GM12891 (cell line): ENCODE measurements at regions not wholly inside any gene's neighbourhood (a gene's known extent, or its start where the extent isn't known, plus 50 kb on each side); places are given as distances from the start of the nearest gene placed in this dataset.
A peak's percentile ranks its signal among the peaks of the same experiment; 100 is the strongest.

Experiments used
- DNase-seq: peaks from one replicate; pipeline ENCODE4 v3.0.0; 2011; ENCODE audit warnings: low spot score; ENCODE audit not compliant: insufficient read length
- FAIRE-seq: peaks from 2 replicates; lab custom pipeline; 2011; peaks lifted over from hg19 to GRCh38; lab: Jason Lieb, UNC
- PAX5 ChIP-seq: IDR thresholded peaks from 2 replicates; pipeline ENCODE4 v1.6.1; 2011; ENCODE audit warnings: low read length, moderate library complexity, mild to moderate bottlenecking; ENCODE audit not compliant: insufficient read depth, severe bottlenecking
- POLR2A ChIP-seq: IDR thresholded peaks from 2 replicates; pipeline ENCODE4 v1.6.1; 2011; ENCODE audit warnings: low read depth, low read length, control low read depth
- POLR2AphosphoS5 ChIP-seq: IDR thresholded peaks from 2 replicates; pipeline ENCODE4 v1.6.1; 2011; ENCODE audit warnings: low read depth, low read length, control low read depth
- POU2F2 ChIP-seq: IDR thresholded peaks from 2 replicates; pipeline ENCODE4 v1.6.1; 2011; ENCODE audit warnings: low read depth, mild to moderate bottlenecking, control low read depth, low read length, moderate library complexity
- SPI1 ChIP-seq: IDR thresholded peaks from 2 replicates; pipeline ENCODE4 v1.6.1; 2011; ENCODE audit warnings: low read depth, low read length, control low read depth
- TAF1 ChIP-seq: IDR thresholded peaks from 2 replicates; pipeline ENCODE4 v1.6.1; 2011; ENCODE audit warnings: low read depth, low read length, control low read depth

DNA sequence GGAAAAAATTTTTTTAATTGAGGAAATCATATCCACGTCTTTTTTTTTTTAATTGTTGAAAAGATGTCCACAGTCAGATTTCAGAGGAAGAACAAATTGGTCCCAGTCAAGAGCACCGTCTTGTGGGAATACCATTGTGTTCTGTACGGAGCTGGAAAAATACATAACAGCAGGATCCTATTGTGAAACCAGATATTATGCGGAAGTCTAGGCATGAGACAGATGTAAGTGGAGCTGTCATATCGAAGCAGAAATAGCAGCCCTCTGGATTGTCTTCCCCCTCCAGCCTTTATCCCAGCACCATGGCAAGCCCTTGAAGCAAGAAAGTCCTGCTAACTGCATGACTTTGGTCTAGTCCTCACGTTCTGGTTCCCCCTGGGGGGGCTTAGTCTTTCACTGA is 391.6 kb upstream of the ASIC2 start:
- DNase-seq (no peak), FAIRE-seq (no peak)
- TF ChIP-seq POLR2A (no peak), POLR2AphosphoS5 (no peak), POU2F2 (no peak), TAF1 (no peak), SPI1 (no peak), PAX5 (no peak)

DNA sequence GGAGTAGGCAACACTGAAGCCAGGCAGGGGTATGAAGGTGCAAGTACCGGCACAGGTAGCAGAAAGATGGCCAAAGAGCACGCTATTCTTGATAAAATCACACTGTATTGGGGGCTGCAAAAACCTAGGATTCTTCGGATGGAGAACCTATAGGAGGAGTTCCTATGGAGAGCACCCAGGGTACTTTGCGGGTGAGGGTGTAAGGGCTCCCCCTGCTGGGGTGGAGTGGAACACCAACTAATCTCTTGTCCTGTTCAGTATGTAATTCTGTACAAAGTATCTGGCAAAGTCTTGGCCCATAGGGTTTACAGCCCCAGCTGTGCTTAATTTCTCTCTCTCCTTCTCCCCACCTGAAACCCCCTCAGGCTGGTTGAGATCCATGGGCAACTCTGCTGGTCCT is 393.1 kb upstream of the ASIC2 start:
- no peak for FAIRE-seq
- TF ChIP-seq PAX5 (no peak), POU2F2 (no peak), POLR2AphosphoS5 (no peak)
- peak; percentile 18 for DNase-seq

DNA sequence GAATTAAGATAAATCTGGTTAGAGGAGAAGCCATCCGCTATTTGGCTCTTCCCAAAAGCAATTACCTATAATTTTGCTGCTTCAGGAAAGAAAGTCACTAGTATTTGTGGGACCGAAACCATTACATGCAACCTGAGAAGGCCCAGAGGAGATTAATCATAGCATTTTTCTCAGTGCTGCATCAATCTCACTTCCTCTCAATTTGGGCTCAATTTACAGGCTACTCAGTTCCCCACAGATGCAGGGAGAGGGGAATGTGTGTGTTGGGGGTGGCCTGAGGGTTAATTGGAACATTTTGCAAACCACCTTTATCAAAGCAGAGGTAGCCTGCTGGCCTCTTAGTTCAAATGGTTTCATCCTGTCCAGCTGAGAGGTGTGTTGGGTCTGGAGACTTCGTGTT is 394.7 kb upstream of the ASIC2 start:
- no peak for DNase-seq
- no peak for FAIRE-seq
- TF ChIP-seq SPI1: peak; percentile 19; the same call in 1 of the 2 replicates
- no peak for TF ChIP-seq POU2F2

DNA sequence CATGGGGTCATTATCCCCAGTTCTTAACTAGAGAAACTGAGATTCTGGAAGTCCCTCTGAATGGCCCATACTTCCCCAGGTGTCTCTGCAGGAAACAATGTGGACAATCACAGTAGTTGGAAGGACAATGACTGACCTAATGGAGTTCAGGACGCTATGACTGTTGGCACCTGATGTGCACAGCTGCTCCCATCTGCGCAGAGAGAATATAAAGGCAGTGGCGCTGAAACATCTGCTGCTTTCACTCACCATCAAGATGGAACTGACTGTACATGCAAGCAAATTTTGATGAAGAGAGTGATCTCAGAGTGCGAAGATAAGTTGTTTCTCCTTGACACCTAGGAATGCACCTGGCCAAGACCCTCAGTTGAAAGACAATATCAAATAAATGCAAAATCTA is 395.7 kb upstream of the ASIC2 start:
- TF ChIP-seq POU2F2 (no peak), TAF1 (no peak), SPI1 (no peak), POLR2A (no peak), PAX5 (no peak), POLR2AphosphoS5 (no peak)
- FAIRE-seq (no peak), DNase-seq (no peak)

DNA sequence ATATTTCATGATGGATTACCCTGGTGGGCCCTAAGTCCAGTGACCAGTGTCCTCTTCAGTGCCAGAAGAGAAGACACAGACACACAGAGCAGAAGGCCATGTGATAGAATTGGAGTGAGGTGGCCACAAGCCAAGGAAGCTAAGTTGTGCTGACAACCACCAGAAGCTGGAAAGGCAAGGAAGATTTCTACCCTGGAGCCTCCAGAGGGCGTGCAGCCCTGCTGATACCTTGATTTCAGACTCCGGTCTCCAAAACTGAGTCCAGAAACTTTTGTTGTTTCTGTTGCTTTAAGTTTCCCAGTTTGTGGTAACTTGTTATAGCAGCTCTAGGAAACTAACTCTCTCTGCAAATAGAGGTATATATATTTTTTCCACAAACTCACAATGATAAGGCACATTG is 396.6 kb upstream of the ASIC2 start:
- FAIRE-seq (no peak), DNase-seq (no peak)

DNA sequence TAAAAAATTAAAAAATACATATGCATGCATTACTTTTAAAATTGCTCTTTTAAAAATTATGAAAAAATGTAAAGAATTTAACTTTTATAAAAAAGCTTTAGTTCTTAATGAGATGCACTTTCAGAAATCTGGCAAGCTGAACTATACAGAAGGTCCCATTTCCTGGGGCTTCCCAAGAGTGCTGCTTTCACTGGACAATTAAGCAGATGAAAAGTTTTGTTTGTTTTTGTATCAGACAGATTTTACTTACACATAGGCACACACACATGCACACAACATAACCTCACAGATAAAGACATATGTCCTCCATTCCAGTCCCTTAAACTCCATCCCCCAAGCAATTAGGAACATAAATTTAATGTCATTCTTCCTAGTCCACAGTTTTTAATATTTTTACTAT is 402.3 kb upstream of the ASIC2 start:
- FAIRE-seq: no peak
- TF ChIP-seq PAX5: no peak
- no peak for TF ChIP-seq POU2F2
- no peak for TF ChIP-seq POLR2AphosphoS5
- no peak for TF ChIP-seq TAF1
- no peak for TF ChIP-seq SPI1
- no peak for TF ChIP-seq POLR2A
- DNase-seq: no peak

More for the DNA sequence above, 396.6 kb upstream of the ASIC2 start:
- TF ChIP-seq POLR2AphosphoS5 (no peak), TAF1 (no peak), SPI1 (no peak), POU2F2 (no peak), POLR2A (no peak), PAX5 (no peak)

DNA sequence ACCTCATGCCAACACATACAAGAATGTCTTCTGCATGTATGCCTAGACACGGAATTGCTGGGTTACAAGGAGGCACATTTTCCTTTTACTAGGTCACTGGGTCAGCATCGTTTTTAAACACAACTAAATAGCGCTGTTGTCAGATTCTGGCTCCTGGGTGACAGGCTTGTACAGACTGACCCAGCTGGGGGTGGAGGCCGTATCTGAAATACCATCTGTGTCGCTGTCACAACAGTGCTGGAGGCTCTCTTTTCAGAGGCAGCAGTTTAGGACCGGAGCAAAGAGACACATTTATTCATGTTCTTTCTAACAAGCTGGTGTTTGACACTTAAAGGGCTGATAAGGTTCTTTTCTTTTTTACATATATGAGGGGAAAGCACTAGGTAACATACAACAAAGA is 403.0 kb upstream of the ASIC2 start:
- DNase-seq (no peak), FAIRE-seq (no peak)
- TF ChIP-seq POU2F2: no peak
- no peak for TF ChIP-seq POLR2A
- TF ChIP-seq PAX5: no peak
- no peak for TF ChIP-seq TAF1
- TF ChIP-seq SPI1: no peak
- no peak for TF ChIP-seq POLR2AphosphoS5

DNA sequence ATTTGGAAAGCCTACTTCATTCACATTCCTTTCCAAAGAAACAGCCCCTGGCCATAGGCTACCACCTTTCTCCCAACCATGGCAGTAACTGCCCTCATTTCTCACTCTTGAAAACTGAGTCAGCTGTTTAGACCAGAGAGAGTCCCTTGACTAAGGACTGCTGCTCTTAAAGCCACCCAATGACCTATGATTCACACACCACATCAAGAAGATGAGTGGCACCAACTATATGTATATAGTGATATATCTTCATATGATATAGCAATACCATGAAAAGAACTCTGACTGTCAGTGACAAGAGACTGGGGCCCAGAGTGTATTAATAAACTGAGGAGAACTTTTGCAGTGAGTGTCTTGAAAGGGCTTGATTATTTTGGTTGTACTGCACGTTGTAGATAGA is 404.5 kb upstream of the ASIC2 start:
- DNase-seq: no peak
- TF ChIP-seq SPI1 (no peak), TAF1 (no peak), POU2F2 (no peak)
- no peak for FAIRE-seq

DNA sequence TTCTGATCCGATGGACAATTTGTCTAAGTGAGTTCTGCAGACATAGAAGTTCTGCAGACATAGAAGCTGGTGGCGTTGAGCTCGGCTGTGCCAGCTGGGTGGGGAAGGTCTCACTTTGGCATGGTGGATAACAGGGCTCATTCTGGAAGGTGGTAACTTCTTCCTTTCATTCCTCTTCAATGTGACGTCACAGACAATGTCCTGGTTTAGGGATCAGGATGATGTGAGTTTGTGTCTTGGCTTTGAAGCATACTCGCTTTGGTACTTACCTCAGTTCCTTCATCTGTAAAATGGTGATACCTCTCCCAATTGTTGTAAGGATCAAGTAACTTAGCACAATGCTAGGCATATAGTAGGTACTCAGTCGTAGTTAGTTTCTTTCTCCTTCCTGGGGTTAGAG is 408.8 kb upstream of the ASIC2 start:
- FAIRE-seq (no peak), DNase-seq (no peak)
- TF ChIP-seq PAX5 (no peak), SPI1 (no peak), POLR2A (no peak), TAF1 (no peak), POLR2AphosphoS5 (no peak)

DNA sequence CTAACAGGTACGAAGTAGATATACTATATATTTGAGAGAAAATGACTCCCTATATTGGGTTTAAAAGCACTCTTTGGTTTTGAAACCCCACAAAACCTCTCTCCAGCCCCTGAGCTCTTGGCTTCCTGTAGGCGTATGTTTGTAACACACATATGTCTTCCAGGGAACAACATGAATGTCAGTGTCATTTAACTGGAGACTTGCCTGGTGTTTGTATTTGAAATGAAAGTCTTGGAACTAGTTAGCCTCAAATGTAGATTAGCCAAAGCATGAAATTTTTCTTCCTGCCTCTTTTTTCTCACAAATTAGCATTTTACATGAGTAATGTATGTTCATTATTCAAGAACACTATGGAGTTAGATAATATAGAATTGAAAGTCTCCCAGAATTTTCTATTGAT is 411.8 kb upstream of the ASIC2 start:
- TF ChIP-seq TAF1: no peak
- TF ChIP-seq PAX5: no peak
- TF ChIP-seq SPI1: no peak
- TF ChIP-seq POU2F2: no peak
- TF ChIP-seq POLR2A: no peak
- TF ChIP-seq POLR2AphosphoS5: no peak

DNA sequence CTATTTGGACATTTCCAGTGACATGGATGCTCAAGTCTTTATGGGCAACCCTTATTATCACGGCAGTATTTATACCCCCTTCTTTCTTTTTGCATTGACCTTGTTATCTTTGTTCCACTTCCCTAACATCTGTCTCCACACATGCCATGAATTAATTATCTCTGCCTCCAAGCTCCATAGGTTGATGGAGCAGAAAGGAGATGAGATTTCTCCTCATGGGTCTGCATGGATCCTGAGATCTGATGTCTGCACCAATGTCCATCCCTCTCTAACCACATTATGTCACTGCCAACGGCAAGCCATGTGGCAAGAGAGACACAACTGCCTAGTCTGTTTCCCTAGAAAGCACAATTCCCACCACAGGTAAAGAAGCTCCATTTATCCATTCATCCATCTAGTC is 416.8 kb upstream of the ASIC2 start:
- TF ChIP-seq POLR2A (no peak), TAF1 (no peak), PAX5 (no peak), POU2F2 (no peak), SPI1 (no peak), POLR2AphosphoS5 (no peak)
- DNase-seq (no peak), FAIRE-seq (no peak)

More for the DNA sequence above, 411.8 kb upstream of the ASIC2 start:
- DNase-seq (no peak), FAIRE-seq (no peak)
